Testis (tissue), 2 donors: ENCODE measurements at regions not wholly inside any gene's neighbourhood (a gene's known extent, or its start where the extent isn't known, plus 50 kb on each side); places are given as distances from the start of the nearest gene placed in this dataset.

ENCODE experiments used
- DNase-seq: peaks from one replicate; pipeline ENCODE4 v3.0.0-alpha.2; 2019
- H3K27ac ChIP-seq, 2 donors: fragments of 200-600 bp; sonication (generic); one replicate each; pipeline ENCODE4 v1.5.1; 2019
- H3K27me3 ChIP-seq: fragments of 200-600 bp; sonication (generic); one replicate; pipeline ENCODE4 v1.5.1; 2019
- H3K36me3 ChIP-seq: fragments of 200-600 bp; sonication (generic); one replicate; pipeline ENCODE4 v1.5.1; 2017; ENCODE audit warnings: low read depth; ENCODE audit errors: missing control alignments
- H3K4me1 ChIP-seq: fragments of 200-600 bp; sonication (generic); one replicate; pipeline ENCODE4 v1.5.1; 2019
- H3K4me3 ChIP-seq, 2 donors: fragments of 200-600 bp; sonication (generic); one replicate each; pipeline ENCODE4 v1.5.1; 2017 to 2019
- H3K9me3 ChIP-seq: fragments of 200-600 bp; sonication (generic); one replicate; pipeline ENCODE4 v1.5.1; 2017
- POLR2A ChIP-seq: fragments of 450-650 bp; IDR thresholded peaks from one replicate; pipeline ENCODE4 v1.6.1; 2017; ENCODE audit warnings: antibody characterized with exemption, mild to moderate bottlenecking, moderate library complexity
- WGBS, 2 donors: methylation state at CpG; one replicate each; pipeline ENCODE4 v1.1.5; 2018; 5-methylcytosine and 5-hydroxymethylcytosine counted together
- intact Hi-C: fragments of 100-400 bp; cut with DNase I; formaldehyde crosslinking; loops from one replicate; pipeline ENCODE4 v1.15.1; 2023; ENCODE audit warnings: low total_unique reads
- TF ChIP-seq, protein P1 (sequence below), 3 experiments: fragments of 450-650 bp in 2 of 3; fragments of 200-600 bp in 1 of 3; sonication (generic) in 1 of 3; IDR thresholded peaks; one replicate each; pipeline ENCODE4 v1.5.1; 2016 to 2019; ENCODE audit warnings: antibody characterized with exemption in 3 of 3, mild to moderate bottlenecking in 2 of 3, moderate library complexity in 1 of 3

DNA sequence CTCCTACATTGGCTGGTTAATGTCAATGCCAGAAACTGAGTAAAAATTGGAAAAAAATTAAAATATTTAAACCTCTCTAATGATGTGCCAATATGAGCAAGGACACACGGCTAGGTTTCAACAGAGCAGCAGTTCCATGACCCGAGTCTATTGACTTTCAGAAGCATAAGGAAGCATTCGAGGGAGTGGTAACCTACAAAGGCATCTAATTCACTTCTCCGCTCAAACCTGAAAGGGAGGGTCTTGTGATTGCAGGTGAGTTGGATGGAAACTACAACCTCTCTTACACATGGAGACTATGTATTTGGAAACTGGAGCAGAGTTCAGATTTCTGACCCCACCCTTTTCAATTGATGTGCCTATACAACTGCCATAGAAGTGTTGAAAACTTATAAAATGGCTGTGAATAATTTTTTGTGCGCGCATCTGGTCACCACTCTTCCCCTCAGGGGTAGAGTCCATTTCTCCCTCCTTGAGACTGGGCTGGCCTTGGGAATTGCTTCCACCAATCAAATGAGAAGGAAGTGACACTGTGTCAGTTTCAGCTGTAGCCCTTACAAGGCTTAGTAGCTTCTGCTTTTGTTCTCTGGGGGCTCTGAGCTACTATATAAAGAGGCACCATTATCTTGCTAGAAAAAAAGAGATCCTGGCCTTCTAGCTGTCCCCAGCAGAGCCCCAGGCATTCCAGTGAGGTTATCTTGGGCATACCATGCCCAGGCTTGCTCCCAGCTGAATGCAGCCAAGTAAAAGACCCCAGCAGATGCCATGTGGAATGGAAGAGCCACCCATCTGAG is 278.0 kb downstream of the EPHA4 start:
- WGBS, 2 donors = 88 to 90% methylated on average over 6 of the region's 6 CpGs
- Histone ChIP-seq H3K36me3 (no peaks in the 10 kb centered on the region), H3K27ac (no peak overlapping the region), H3K27me3 (no peaks in the 10 kb centered on the region), H3K4me1 (no peaks in the 10 kb centered on the region), H3K4me3 (no peak overlapping the region), H3K9me3 (no peaks in the 10 kb centered on the region)
- intact Hi-C loops = no loop called here
- DNase-seq = no peak
- TF ChIP-seq, protein P1, sequence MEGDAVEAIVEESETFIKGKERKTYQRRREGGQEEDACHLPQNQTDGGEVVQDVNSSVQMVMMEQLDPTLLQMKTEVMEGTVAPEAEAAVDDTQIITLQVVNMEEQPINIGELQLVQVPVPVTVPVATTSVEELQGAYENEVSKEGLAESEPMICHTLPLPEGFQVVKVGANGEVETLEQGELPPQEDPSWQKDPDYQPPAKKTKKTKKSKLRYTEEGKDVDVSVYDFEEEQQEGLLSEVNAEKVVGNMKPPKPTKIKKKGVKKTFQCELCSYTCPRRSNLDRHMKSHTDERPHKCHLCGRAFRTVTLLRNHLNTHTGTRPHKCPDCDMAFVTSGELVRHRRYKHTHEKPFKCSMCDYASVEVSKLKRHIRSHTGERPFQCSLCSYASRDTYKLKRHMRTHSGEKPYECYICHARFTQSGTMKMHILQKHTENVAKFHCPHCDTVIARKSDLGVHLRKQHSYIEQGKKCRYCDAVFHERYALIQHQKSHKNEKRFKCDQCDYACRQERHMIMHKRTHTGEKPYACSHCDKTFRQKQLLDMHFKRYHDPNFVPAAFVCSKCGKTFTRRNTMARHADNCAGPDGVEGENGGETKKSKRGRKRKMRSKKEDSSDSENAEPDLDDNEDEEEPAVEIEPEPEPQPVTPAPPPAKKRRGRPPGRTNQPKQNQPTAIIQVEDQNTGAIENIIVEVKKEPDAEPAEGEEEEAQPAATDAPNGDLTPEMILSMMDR (IDR thresholded peaks at IDR 0.05) = no peak
- TF ChIP-seq POLR2A = no peak

DNA sequence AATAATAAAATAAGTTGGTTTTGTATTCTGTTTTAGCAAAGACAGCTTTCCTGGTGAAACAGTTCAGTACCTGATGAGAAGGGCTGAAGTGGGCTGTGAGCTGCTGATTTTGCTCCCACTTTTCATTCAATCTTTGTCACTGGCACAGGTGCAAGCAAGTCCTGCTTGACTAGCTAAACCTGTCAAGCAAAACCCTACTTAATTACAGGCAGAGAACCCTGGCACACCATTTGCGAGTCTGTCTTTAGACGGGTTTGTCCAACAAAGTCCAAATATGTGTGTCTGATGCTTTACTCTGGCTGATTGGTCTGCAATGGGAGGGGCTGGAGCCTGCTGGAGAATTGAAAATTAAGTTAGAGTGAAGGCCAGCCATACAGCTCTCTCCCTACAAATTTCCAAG is 267.2 kb downstream of the EPHA4 start:
- no peak for TF ChIP-seq POLR2A
- TF ChIP-seq, protein P1 (IDR thresholded peaks at IDR 0.05) = no peak
- intact Hi-C loops = no loop called here
- Histone ChIP-seq H3K27me3 (no peaks in the 10 kb centered on the region), H3K9me3 (no peaks in the 10 kb centered on the region), H3K36me3 (no peaks in the 10 kb centered on the region), H3K4me1 (no peaks in the 10 kb centered on the region), H3K27ac (no peak overlapping the region), H3K4me3 (no peak overlapping the region)
- no peak for DNase-seq
- 86 to 98% methylated on average over 2 of the region's 2 CpGs for WGBS, 2 donors

DNA sequence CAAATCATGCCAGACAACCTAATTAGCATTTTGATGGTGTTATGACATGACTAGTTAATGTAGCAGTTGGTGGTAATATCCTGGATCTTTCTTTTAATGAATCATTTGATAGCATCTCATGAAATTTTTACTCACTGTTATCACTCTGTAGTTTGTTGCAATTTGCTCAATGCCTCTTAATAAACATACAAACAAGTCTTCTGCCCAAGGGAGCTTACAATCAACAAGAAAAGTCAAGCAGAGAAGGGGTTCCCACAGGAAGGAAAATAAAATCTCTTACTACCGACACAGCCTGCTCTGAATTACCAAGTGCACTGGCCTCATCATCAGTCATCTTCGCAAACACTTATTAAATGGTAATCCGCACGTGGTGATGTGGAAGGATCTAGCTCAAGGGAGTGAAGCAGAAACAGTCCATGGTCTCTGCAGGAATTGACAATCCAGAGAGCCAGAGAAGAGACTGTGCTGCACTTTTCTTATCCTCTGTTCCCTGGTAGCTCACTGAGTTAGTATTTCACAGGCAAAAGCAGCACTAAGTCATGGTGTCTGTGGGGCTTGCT is 263.5 kb downstream of the EPHA4 start:
- no peak overlapping the region for H3K27ac ChIP-seq
- DNase-seq = no peak
- H3K4me1 ChIP-seq = no peaks in the 10 kb centered on the region
- H3K27me3 ChIP-seq = no peaks in the 10 kb centered on the region
- H3K36me3 ChIP-seq = no peaks in the 10 kb centered on the region
- intact Hi-C loops = no loop called here
- 86 to 91% methylated on average over 4 of the region's 4 CpGs for WGBS, 2 donors
- H3K9me3 ChIP-seq = no peaks in the 10 kb centered on the region
- TF ChIP-seq POLR2A = no peak
- TF ChIP-seq, protein P1 (IDR thresholded peaks at IDR 0.05) = no peak
- H3K4me3 ChIP-seq = no peak overlapping the region

DNA sequence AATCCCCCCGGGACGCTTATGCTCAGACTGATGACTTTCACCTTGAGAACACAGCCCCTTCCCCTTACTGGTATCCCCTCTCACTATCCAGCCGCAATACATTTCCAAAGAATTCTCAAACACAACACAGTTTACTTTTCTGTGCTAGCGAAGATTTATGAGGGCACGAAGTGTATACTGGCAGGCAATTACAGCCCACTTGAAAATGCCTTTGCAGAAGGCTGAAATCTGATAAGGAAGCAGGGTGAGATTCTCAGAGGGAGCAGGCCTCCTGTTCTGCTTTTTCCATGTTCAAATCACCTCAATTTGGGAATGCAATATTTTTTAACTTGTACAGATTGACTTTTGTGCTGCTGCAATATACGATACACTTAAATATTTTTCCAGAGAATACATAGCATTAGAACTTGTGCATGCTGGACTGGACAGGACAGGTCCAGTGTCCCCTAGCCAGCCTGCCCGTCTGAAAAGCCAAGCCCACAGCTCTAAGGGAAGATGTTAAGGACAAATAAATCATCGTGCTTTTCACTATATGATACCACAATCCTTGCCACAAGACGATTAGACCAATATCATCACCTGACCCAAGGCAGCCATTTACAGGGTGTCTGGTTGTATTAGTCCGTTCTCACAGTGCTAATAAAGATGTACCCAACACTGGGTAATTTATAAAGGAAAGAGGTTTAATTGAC is 262.1 kb downstream of the EPHA4 start:
- no peaks in the 10 kb centered on the region for H3K36me3 ChIP-seq
- DNase-seq = no peak
- WGBS, 2 donors = 73 to 84% methylated on average over 10 of the region's 10 CpGs
- TF ChIP-seq POLR2A = no peak
- TF ChIP-seq, protein P1 (IDR thresholded peaks at IDR 0.05) = no peak
- no peaks in the 10 kb centered on the region for H3K9me3 ChIP-seq
- no peaks in the 10 kb centered on the region for H3K4me1 ChIP-seq
- no peaks in the 10 kb centered on the region for H3K27me3 ChIP-seq
- no peak overlapping the region for H3K27ac ChIP-seq
- intact Hi-C loops = no loop called here
- H3K4me3 ChIP-seq = no peak overlapping the region
